GM12878 (cell line): ENCODE measurements at regions not wholly inside any gene's neighbourhood (a gene's known extent, or its start where the extent isn't known, plus 50 kb on each side); places are given as distances from the start of the nearest gene placed in this dataset.

ENCODE experiments used
- ATAC-seq: fragments of 200-7000 bp; cut with Tn5 transposase; 3 replicates; pipeline ENCODE4 v1.9.1; 2020; ENCODE audit warnings: mild to moderate bottlenecking, moderate library complexity
- BruUV-seq: library from RNA; stranded (reverse); fragments of 400-500 nt; replicated peaks from 2 replicates; lab custom pipeline; 2021; lab: Mats Ljungman, UMichigan
- CTCF ChIA-PET: fragments of 300-600 bp; sonication (Branson Sonifier 250); formaldehyde crosslinking; extraction: SDS; loops from one replicate; lab custom pipeline; 2021; ENCODE audit warnings: inconsistent platforms; lab: Yijun Ruan, JAX
- POLR2A ChIA-PET: fragments of 350-600 bp; formaldehyde crosslinking; extraction: SDS; loops from one replicate; lab custom pipeline; 2021; ENCODE audit warnings: inconsistent platforms; lab: Charles Lee
- RAD21 ChIA-PET: fragments of 300-600 bp; sonication (Branson Sonifier 250); formaldehyde crosslinking; loops from one replicate; lab custom pipeline; 2023; ENCODE audit warnings: antibody characterized with exemption; ENCODE audit not compliant: unreplicated experiment; lab: Charles Lee
- SMC1A ChIA-PET: fragments of 300-600 bp; sonication (Branson Sonifier 250); formaldehyde crosslinking; loops from one replicate; lab custom pipeline; 2023; ENCODE audit not compliant: unreplicated experiment, uncharacterized antibody; lab: Charles Lee
- DNase-seq: peaks from one replicate; pipeline ENCODE4 v3.0.0-alpha.2; 2011; ENCODE audit warnings: low read depth, low spot score
- FAIRE-seq: peaks from 3 replicates; lab custom pipeline; 2011; peaks lifted over from hg19 to GRCh38; lab: Jason Lieb, UNC
- H2AFZ ChIP-seq: 2 replicates; pipeline ENCODE4 v1.6.0; 2011; ENCODE audit warnings: low read depth, low read length, control low read depth; ENCODE audit not compliant: control insufficient read depth
- H3K27ac ChIP-seq: 2 replicates; pipeline ENCODE4 v1.5.1; 2011; ENCODE audit warnings: control low read depth; ENCODE audit not compliant: control insufficient read depth, insufficient read depth
- H3K27me3 ChIP-seq, 2 experiments: replicated peaks in 1 of 2; 2 replicates each; pipeline versions ENCODE4 v1.6.0 to v1.6.1; 2011; ENCODE audit warnings: low read length in 1 of 2; ENCODE audit not compliant: control insufficient read depth in 2 of 2, insufficient read depth in 2 of 2
- H3K36me3 ChIP-seq, 2 experiments: 2 replicates each; pipeline ENCODE4 v1.5.1; 2011; ENCODE audit warnings: low read length in 1 of 2; ENCODE audit not compliant: control insufficient read depth in 2 of 2, insufficient read depth in 2 of 2
- H3K4me1 ChIP-seq: 2 replicates; pipeline ENCODE4 v1.6.1; 2011; ENCODE audit warnings: mild to moderate bottlenecking, low read length, moderate library complexity, mixed read lengths; ENCODE audit not compliant: control insufficient read depth, insufficient read depth
- H3K4me2 ChIP-seq: 2 replicates; pipeline ENCODE4 v1.6.0; 2011; ENCODE audit warnings: control low read depth; ENCODE audit not compliant: control insufficient read depth, insufficient read depth
- H3K4me3 ChIP-seq: fragments of 200-600 bp; sonication (generic); 2 replicates; pipeline ENCODE4 v1.5.1; 2016
- H3K79me2 ChIP-seq: 2 replicates; pipeline ENCODE4 v1.6.0; 2011; ENCODE audit warnings: low read length; ENCODE audit not compliant: control insufficient read depth, insufficient read depth
- H3K9ac ChIP-seq: 2 replicates; pipeline ENCODE4 v1.8.0; 2011; ENCODE audit warnings: low read length, control low read depth, mixed read lengths; ENCODE audit not compliant: control insufficient read depth, insufficient read depth
- H3K9me3 ChIP-seq: replicated peaks from 3 replicates; pipeline ENCODE4 v1.5.1; 2011; ENCODE audit warnings: mild to moderate bottlenecking, low read length; ENCODE audit not compliant: control insufficient read depth, insufficient read depth
- H4K20me1 ChIP-seq: 2 replicates; pipeline ENCODE4 v1.6.0; 2011; ENCODE audit not compliant: control insufficient read depth, insufficient read depth
- BCL11A ChIP-seq: IDR thresholded peaks from 2 replicates; pipeline ENCODE4 v1.6.1; 2011; ENCODE audit warnings: low read depth, low read length
- EGR1 ChIP-seq, 2 experiments: IDR thresholded peaks; 1 replicate in 1 of 2; 2 replicates in 1 of 2; pipeline ENCODE4 v1.6.1; 2011 to 2012; ENCODE audit warnings: low read depth in 2 of 2, low read length in 2 of 2, borderline replicate concordance in 1 of 2, mild to moderate bottlenecking in 1 of 2, moderate library complexity in 1 of 2
- ETV6 ChIP-seq, 2 experiments: fragments of 450-650 bp in 1 of 2; IDR thresholded peaks in 1 of 2; conservative IDR thresholded peaks in 1 of 2; 2 replicates each; pipeline ENCODE4 v1.6.1; 2014; ENCODE audit warnings: antibody characterized with exemption in 1 of 2, borderline replicate concordance in 1 of 2, low read depth in 1 of 2, mild to moderate bottlenecking in 1 of 2, moderate library complexity in 1 of 2
- FOXK2 ChIP-seq: fragments of 450-650 bp; IDR thresholded peaks from 2 replicates; pipeline ENCODE4 v1.6.1; 2017; ENCODE audit warnings: mild to moderate bottlenecking, moderate library complexity
- MEF2A ChIP-seq: IDR thresholded peaks from 2 replicates; pipeline ENCODE4 v1.6.1; 2011; ENCODE audit warnings: low read depth, mild to moderate bottlenecking, low read length, moderate library complexity; ENCODE audit not compliant: insufficient read depth
- NFIC ChIP-seq: IDR thresholded peaks from 2 replicates; pipeline ENCODE4 v1.6.1; 2012; ENCODE audit warnings: low read depth, mild to moderate bottlenecking, inconsistent platforms, low read length, moderate library complexity
- NR2C2 ChIP-seq: IDR thresholded peaks from 2 replicates; pipeline ENCODE4 v1.6.1; 2011; ENCODE audit warnings: borderline replicate concordance, low read depth; ENCODE audit not compliant: control insufficient read depth, insufficient read length
- SP1 ChIP-seq: IDR thresholded peaks from one replicate; pipeline ENCODE4 v1.6.1; 2011; ENCODE audit warnings: low read depth, low read length
- SUPT20H ChIP-seq: IDR thresholded peaks from 2 replicates; pipeline ENCODE4 v1.6.1; 2011; ENCODE audit warnings: low read depth, mild to moderate bottlenecking, low read length, moderate library complexity, borderline replicate concordance; ENCODE audit not compliant: control insufficient read depth
- WGBS: methylation state at CpG from one replicate; pipeline ENCODE4 v1.1.6; 2016; ENCODE audit warnings: low lambda C conversion rate; ENCODE audit not compliant: insufficient replicate concordance, insufficient coverage; ENCODE audit errors: missing lambda C conversion rate; 5-methylcytosine and 5-hydroxymethylcytosine counted together
- in situ Hi-C: fragments of 300-500 bp; cut with MboI; formaldehyde crosslinking; loops from 9 replicates; pipeline ENCODE4 v1.14.3; 2018; ENCODE audit warnings: mixed read lengths
- intact Hi-C: fragments of 100-400 bp; cut with micrococcal nuclease; formaldehyde crosslinking; loops from one replicate; pipeline ENCODE4 v1.14.2; 2022; ENCODE audit not compliant: unreplicated experiment
- TF ChIP-seq, protein P1 (sequence below), 3 experiments: IDR thresholded peaks in 2 of 3; conservative IDR thresholded peaks in 1 of 3; 2 replicates each; pipeline ENCODE4 v1.5.1; 2011; ENCODE audit warnings: low read depth in 3 of 3, low read length in 3 of 3, mild to moderate bottlenecking in 3 of 3, control low read depth in 2 of 3, moderate library complexity in 2 of 3, inconsistent platforms in 1 of 3, mixed read lengths in 1 of 3; ENCODE audit not compliant: control insufficient read depth in 2 of 3, insufficient read depth in 1 of 3; ENCODE audit errors: extremely low read depth in 1 of 3
- TF ChIP-seq, protein P2 (sequence below): fragments of 450-650 bp; IDR thresholded peaks from 2 replicates; pipeline ENCODE4 v1.6.1; 2018; ENCODE audit warnings: borderline replicate concordance, mild to moderate bottlenecking; ENCODE audit not compliant: partially characterized antibody
- TF ChIP-seq, protein P3 (sequence below): IDR thresholded peaks from 2 replicates; pipeline ENCODE4 v1.6.1; 2012; ENCODE audit warnings: low read depth, low read length, improper control_type of control experiment
- TF ChIP-seq, protein P4 (sequence below): IDR thresholded peaks from 2 replicates; pipeline ENCODE4 v1.6.1; 2012; ENCODE audit warnings: improper control_type of control experiment, low read depth, low read length; ENCODE audit not compliant: insufficient replicate concordance

DNA sequence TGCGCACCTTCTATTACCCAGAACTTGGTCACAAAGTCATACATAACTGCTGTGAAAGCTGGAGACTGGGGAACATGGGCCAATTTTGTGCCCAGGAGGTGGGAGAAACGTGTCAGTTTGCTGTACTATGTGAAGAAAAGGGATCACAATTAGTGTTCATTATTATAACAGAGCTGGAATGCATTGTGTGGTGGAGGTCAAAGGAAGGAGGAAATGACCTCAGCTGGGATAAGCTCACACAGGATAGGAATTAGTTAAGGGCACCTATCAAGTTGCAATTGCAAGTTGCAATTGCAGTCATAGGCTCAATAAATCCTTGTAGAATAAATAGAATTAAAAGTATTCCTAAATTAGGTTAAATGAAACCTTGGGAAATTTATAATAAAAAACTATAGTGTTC lies 103.9 kb upstream of the OBI1 start:
- BruUV-seq: no TSS peak
- ChIA-PET POLR2A (no interaction called here), SMC1A (interaction anchor here (0.9 kb wide), 1 partner anchor 12 kb away, joined by 3 read pairs; no protein-coding TSS in a partner anchor), CTCF (no interaction called here), RAD21 (no interaction called here)
- intact Hi-C loops: no loop called here
- FAIRE-seq: no peak
- Histone ChIP-seq H3K36me3 (no peaks in the 10 kb centered on the region), H3K27ac (no peak overlapping the region), H3K27me3 (no peaks in the 10 kb centered on the region), H3K9me3 (no peaks in the 10 kb centered on the region), H2AFZ (no peak overlapping the region), H3K4me2 (no peak overlapping the region), H4K20me1 (no peaks in the 10 kb centered on the region), H3K4me1 (no peaks in the 10 kb centered on the region), H3K9ac (no peak overlapping the region), H3K4me3 (no peak overlapping the region), H3K79me2 (no peaks in the 10 kb centered on the region)
- WGBS: 2% methylated on average over 2 of the region's 2 CpGs
- ATAC-seq: no peak
- in situ Hi-C loops: no loop called here
- no peak for DNase-seq
- TF ChIP-seq FOXK2 (no peak), SUPT20H (no peak), BCL11A (no peak), MEF2A (no peak), SP1 (no peak), ETV6 (conservative IDR thresholded peaks at IDR 0.05 in 1 of 2, IDR thresholded peaks at IDR 0.05 in 1 of 2; ENCODE audit: borderline replicate concordance in 1 of 2, low read depth in 1 of 2) (no peak), NR2C2 (no peak), EGR1 (IDR thresholded peaks at IDR 0.05; ENCODE audit: borderline replicate concordance in 1 of 2, low read depth in 2 of 2, low read length in 2 of 2) (no peak), NFIC (no peak)
- TF ChIP-seq, protein P1, sequence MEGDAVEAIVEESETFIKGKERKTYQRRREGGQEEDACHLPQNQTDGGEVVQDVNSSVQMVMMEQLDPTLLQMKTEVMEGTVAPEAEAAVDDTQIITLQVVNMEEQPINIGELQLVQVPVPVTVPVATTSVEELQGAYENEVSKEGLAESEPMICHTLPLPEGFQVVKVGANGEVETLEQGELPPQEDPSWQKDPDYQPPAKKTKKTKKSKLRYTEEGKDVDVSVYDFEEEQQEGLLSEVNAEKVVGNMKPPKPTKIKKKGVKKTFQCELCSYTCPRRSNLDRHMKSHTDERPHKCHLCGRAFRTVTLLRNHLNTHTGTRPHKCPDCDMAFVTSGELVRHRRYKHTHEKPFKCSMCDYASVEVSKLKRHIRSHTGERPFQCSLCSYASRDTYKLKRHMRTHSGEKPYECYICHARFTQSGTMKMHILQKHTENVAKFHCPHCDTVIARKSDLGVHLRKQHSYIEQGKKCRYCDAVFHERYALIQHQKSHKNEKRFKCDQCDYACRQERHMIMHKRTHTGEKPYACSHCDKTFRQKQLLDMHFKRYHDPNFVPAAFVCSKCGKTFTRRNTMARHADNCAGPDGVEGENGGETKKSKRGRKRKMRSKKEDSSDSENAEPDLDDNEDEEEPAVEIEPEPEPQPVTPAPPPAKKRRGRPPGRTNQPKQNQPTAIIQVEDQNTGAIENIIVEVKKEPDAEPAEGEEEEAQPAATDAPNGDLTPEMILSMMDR (IDR thresholded peaks at IDR 0.05 in 2 of 3, conservative IDR thresholded peaks at IDR 0.05 in 1 of 3; ENCODE audit: control insufficient read depth in 2 of 3, extremely low read depth in 1 of 3, insufficient read depth in 1 of 3, low read depth in 3 of 3, low read length in 3 of 3): no peak
- TF ChIP-seq, protein P2, sequence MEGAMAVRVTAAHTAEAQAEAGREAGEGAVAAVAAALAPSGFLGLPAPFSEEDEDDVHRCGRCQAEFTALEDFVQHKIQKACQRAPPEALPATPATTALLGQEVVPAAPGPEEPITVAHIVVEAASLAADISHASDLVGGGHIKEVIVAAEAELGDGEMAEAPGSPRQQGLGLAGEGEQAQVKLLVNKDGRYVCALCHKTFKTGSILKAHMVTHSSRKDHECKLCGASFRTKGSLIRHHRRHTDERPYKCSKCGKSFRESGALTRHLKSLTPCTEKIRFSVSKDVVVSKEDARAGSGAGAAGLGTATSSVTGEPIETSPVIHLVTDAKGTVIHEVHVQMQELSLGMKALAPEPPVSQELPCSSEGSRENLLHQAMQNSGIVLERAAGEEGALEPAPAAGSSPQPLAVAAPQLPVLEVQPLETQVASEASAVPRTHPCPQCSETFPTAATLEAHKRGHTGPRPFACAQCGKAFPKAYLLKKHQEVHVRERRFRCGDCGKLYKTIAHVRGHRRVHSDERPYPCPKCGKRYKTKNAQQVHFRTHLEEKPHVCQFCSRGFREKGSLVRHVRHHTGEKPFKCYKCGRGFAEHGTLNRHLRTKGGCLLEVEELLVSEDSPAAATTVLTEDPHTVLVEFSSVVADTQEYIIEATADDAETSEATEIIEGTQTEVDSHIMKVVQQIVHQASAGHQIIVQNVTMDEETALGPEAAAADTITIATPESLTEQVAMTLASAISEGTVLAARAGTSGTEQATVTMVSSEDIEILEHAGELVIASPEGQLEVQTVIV: no peak
- TF ChIP-seq, protein P3, sequence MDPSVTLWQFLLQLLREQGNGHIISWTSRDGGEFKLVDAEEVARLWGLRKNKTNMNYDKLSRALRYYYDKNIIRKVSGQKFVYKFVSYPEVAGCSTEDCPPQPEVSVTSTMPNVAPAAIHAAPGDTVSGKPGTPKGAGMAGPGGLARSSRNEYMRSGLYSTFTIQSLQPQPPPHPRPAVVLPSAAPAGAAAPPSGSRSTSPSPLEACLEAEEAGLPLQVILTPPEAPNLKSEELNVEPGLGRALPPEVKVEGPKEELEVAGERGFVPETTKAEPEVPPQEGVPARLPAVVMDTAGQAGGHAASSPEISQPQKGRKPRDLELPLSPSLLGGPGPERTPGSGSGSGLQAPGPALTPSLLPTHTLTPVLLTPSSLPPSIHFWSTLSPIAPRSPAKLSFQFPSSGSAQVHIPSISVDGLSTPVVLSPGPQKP: no peak
- TF ChIP-seq, protein P4, sequence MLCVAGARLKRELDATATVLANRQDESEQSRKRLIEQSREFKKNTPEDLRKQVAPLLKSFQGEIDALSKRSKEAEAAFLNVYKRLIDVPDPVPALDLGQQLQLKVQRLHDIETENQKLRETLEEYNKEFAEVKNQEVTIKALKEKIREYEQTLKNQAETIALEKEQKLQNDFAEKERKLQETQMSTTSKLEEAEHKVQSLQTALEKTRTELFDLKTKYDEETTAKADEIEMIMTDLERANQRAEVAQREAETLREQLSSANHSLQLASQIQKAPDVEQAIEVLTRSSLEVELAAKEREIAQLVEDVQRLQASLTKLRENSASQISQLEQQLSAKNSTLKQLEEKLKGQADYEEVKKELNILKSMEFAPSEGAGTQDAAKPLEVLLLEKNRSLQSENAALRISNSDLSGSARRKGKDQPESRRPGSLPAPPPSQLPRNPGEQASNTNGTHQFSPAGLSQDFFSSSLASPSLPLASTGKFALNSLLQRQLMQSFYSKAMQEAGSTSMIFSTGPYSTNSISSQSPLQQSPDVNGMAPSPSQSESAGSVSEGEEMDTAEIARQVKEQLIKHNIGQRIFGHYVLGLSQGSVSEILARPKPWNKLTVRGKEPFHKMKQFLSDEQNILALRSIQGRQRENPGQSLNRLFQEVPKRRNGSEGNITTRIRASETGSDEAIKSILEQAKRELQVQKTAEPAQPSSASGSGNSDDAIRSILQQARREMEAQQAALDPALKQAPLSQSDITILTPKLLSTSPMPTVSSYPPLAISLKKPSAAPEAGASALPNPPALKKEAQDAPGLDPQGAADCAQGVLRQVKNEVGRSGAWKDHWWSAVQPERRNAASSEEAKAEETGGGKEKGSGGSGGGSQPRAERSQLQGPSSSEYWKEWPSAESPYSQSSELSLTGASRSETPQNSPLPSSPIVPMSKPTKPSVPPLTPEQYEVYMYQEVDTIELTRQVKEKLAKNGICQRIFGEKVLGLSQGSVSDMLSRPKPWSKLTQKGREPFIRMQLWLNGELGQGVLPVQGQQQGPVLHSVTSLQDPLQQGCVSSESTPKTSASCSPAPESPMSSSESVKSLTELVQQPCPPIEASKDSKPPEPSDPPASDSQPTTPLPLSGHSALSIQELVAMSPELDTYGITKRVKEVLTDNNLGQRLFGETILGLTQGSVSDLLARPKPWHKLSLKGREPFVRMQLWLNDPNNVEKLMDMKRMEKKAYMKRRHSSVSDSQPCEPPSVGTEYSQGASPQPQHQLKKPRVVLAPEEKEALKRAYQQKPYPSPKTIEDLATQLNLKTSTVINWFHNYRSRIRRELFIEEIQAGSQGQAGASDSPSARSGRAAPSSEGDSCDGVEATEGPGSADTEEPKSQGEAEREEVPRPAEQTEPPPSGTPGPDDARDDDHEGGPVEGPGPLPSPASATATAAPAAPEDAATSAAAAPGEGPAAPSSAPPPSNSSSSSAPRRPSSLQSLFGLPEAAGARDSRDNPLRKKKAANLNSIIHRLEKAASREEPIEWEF: no peak
